Smooth muscle cell (in vitro differentiated cells): ENCODE measurements at regions not wholly inside any gene's neighbourhood (a gene's known extent, or its start where the extent isn't known, plus 50 kb on each side); places are given as distances from the start of the nearest gene placed in this dataset.

ENCODE experiments used
- DNase-seq: peaks from one replicate; lab custom pipeline; 2025; ENCODE audit not compliant: unreplicated experiment; lab: John Stamatoyannopoulos, UW
- H2AFZ ChIP-seq: fragments of 200-600 bp; sonication (generic); 2 replicates; pipeline ENCODE4 v1.6.0; 2016; ENCODE audit warnings: antibody characterized with exemption, low read depth, mild to moderate bottlenecking
- H3F3A ChIP-seq: fragments of 200-600 bp; sonication (generic); 2 replicates; pipeline ENCODE4 v1.6.0; 2017; ENCODE audit warnings: antibody characterized with exemption, low read depth
- H3K27ac ChIP-seq: fragments of 200-600 bp; sonication (generic); 2 replicates; pipeline ENCODE4 v1.5.1; 2016; ENCODE audit warnings: low read depth, mild to moderate bottlenecking
- H3K27me3 ChIP-seq: fragments of 200-600 bp; sonication (generic); 2 replicates; pipeline ENCODE4 v1.6.1; 2016; ENCODE audit warnings: low read depth, mild to moderate bottlenecking
- H3K36me3 ChIP-seq: fragments of 200-600 bp; sonication (generic); 2 replicates; pipeline ENCODE4 v1.5.1; 2016; ENCODE audit warnings: low read depth
- H3K4me1 ChIP-seq: fragments of 200-600 bp; sonication (generic); 2 replicates; pipeline ENCODE4 v1.5.1; 2016; ENCODE audit warnings: low read depth
- H3K4me2 ChIP-seq: fragments of 200-600 bp; sonication (generic); 2 replicates; pipeline ENCODE4 v1.6.0; 2016; ENCODE audit warnings: mild to moderate bottlenecking
- H3K4me3 ChIP-seq: fragments of 200-600 bp; sonication (generic); 2 replicates; pipeline ENCODE4 v1.5.1; 2016; ENCODE audit warnings: mild to moderate bottlenecking
- H3K79me2 ChIP-seq: fragments of 200-600 bp; sonication (generic); 2 replicates; pipeline ENCODE4 v1.6.0; 2016; ENCODE audit warnings: low read depth, mild to moderate bottlenecking
- H3K9ac ChIP-seq: fragments of 200-600 bp; sonication (generic); 2 replicates; pipeline ENCODE4 v1.6.0; 2016; ENCODE audit warnings: low read depth
- H3K9me3 ChIP-seq: fragments of 200-600 bp; sonication (generic); replicated peaks from 2 replicates; pipeline ENCODE4 v1.5.1; 2016; ENCODE audit warnings: low read depth
- H4K20me1 ChIP-seq: fragments of 200-600 bp; sonication (generic); 2 replicates; pipeline ENCODE4 v1.6.0; 2016; ENCODE audit warnings: low read depth
- WGBS: methylation state at CpG from one replicate; pipeline ENCODE4 v1.1.7; 2016; ENCODE audit warnings: low lambda C conversion rate; 5-methylcytosine and 5-hydroxymethylcytosine counted together
- TF ChIP-seq, protein P1 (sequence below): fragments of 200-600 bp; sonication (generic); IDR thresholded peaks from 2 replicates; pipeline ENCODE4 v1.5.1; 2017; ENCODE audit warnings: borderline replicate concordance, mild to moderate bottlenecking, antibody characterized with exemption; ENCODE audit not compliant: insufficient read depth, poor library complexity, severe bottlenecking

DNA sequence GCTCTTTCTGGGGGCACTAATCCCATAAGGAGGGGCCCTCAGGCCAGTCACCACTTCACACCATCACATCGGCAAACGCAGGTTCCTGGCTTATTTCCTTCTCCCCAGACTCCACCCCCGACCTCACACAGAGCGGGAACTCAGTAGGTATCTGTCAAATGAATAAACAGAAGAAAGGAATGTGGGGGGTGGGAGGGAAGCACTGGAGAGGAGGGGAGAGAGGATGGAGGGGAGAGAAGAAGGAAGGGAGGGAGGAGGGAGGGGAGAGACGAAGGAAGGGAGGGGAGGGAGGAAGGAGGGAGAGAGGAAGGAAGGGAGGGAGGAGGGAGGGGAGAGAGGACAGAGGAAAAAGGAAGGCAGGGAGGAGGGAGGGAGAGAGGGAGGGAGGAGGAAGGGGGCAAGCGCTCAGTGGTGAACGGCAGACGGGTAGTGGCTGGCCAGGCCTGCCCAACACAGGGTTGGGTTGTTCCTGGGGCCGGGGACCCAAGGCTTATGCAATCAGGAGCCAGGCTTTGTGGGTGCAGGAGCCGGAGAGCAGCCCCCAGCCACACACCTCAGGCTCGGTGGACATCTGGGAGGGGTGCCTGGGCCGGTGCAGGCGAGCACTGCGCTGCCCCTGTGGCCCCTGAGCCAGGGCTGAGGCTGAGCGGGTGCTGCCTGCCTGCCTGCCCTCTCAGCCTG lies 52.6 kb upstream of the FBRSL1 start:
- no peaks in the 10 kb centered on the region for H3K9me3 ChIP-seq
- peaks cover 29% of the 10 kb centered on the region for H3K27me3 ChIP-seq
- H3K27ac ChIP-seq, result no peak overlapping the region
- H3K4me1 ChIP-seq, result peaks cover 6% of the 10 kb centered on the region
- H3K79me2 ChIP-seq, result no peaks in the 10 kb centered on the region
- no peak overlapping the region for H3K9ac ChIP-seq
- H3K4me2 ChIP-seq, result no peak overlapping the region
- 42% methylated on average over 13 of the region's 15 CpGs for WGBS
- H3K4me3 ChIP-seq, result no peak overlapping the region
- H2AFZ ChIP-seq, result no peak overlapping the region
- DNase-seq, result no peak
- no peaks in the 10 kb centered on the region for H4K20me1 ChIP-seq
- TF ChIP-seq, protein P1, sequence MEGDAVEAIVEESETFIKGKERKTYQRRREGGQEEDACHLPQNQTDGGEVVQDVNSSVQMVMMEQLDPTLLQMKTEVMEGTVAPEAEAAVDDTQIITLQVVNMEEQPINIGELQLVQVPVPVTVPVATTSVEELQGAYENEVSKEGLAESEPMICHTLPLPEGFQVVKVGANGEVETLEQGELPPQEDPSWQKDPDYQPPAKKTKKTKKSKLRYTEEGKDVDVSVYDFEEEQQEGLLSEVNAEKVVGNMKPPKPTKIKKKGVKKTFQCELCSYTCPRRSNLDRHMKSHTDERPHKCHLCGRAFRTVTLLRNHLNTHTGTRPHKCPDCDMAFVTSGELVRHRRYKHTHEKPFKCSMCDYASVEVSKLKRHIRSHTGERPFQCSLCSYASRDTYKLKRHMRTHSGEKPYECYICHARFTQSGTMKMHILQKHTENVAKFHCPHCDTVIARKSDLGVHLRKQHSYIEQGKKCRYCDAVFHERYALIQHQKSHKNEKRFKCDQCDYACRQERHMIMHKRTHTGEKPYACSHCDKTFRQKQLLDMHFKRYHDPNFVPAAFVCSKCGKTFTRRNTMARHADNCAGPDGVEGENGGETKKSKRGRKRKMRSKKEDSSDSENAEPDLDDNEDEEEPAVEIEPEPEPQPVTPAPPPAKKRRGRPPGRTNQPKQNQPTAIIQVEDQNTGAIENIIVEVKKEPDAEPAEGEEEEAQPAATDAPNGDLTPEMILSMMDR, result no peak
- H3F3A ChIP-seq, result no peaks in the 10 kb centered on the region
- H3K36me3 ChIP-seq, result no peaks in the 10 kb centered on the region

DNA sequence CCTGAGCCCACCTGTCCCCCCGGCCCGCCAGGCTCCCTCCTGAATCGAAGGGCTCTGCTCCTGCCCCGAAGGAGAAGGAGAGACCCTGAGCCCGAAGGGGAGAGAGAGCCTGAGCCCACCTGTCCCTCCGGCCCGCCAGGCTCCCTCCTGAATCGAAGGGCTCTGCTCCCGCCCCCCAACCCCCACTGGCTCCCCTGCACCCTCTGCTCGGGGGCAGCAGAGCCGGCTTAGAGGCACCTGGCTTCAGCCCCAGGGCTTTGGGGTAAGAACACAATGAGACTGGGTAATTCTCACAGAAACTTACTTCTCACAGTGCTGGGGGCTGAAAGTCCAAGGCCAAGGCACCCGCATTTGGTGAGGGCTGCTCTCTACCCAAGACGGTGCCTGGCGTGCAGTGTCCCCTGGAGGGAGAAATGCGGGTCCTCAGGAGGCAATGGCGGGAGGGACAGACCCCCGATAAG lies 53.1 kb upstream of the FBRSL1 start:
- Histone ChIP-seq H3K4me2 (no peak overlapping the region), H4K20me1 (no peaks in the 10 kb centered on the region), H3K4me1 (peaks cover 6% of the 10 kb centered on the region), H3K27me3 (peaks cover 29% of the 10 kb centered on the region), H2AFZ (no peak overlapping the region), H3K9me3 (no peaks in the 10 kb centered on the region), H3K79me2 (no peaks in the 10 kb centered on the region), H3K4me3 (no peak overlapping the region), H3K27ac (no peak overlapping the region), H3F3A (no peaks in the 10 kb centered on the region), H3K9ac (no peak overlapping the region), H3K36me3 (no peaks in the 10 kb centered on the region)
- 56% methylated on average over 15 of the region's 17 CpGs for WGBS
- TF ChIP-seq, protein P1, result no peak
- DNase-seq, result no peak

DNA sequence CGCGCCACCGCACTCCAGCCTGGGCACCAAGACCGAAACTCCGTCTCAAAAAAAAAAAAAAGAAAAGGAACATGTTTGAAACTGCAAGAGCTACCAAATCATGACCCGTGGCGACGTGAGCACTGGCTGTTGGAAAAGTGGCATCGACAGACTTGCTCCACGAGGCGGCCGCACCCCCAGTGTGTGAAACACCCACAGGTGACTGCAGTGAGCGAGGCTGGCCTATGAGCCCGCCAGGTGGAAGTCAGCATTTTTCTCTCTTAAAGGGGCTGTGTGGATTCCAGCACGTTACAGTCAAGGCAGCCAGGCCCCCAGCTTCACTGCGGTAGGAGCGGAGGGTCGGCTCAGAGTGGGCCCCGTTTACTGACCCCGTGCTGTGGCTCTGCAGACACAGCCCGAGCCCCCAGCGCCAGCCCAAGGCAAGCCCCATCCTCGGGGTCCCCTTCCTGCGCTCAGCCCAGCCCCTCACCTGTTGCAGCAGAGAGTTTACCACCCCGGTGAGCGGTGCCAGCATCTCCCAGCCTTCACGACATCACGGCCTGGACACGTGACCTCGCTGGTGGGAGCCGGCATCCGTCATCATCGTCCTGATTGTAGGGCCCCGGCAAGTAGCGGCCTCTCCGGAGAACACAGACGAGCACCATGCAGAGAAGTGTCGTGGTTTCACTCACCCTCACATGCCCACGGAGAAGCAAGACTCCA lies 54.3 kb upstream of the FBRSL1 start:
- no peak for DNase-seq
- H3F3A ChIP-seq, result no peaks in the 10 kb centered on the region
- H3K27me3 ChIP-seq, result peaks cover 36% of the 10 kb centered on the region
- no peak overlapping the region for H2AFZ ChIP-seq
- 92% methylated on average over 38 of the region's 39 CpGs for WGBS
- TF ChIP-seq, protein P1, result no peak
- H3K27ac ChIP-seq, result no peak overlapping the region
- H3K4me1 ChIP-seq, result peaks cover 13% of the 10 kb centered on the region
- no peaks in the 10 kb centered on the region for H3K36me3 ChIP-seq
- H3K79me2 ChIP-seq, result no peaks in the 10 kb centered on the region
- no peak overlapping the region for H3K4me3 ChIP-seq
- no peak overlapping the region for H3K9ac ChIP-seq
- H3K9me3 ChIP-seq, result no peaks in the 10 kb centered on the region
- H3K4me2 ChIP-seq, result no peak overlapping the region
- no peaks in the 10 kb centered on the region for H4K20me1 ChIP-seq
